Heart left ventricle (tissue), 13 donors: ENCODE measurements at regions not wholly inside any gene's neighbourhood (a gene's known extent, or its start where the extent isn't known, plus 50 kb on each side); places are given as distances from the start of the nearest gene placed in this dataset.

Experiments
- CTCF ChIP-seq, 12 donors: fragments of 200-600 bp; sonication (generic) in 4 of 12; IDR thresholded peaks; one replicate each; pipeline versions ENCODE4 v1.5.0 to v1.8.0; 2018 to 2022; ENCODE audit warnings: antibody characterized with exemption in 12 of 12, mild to moderate bottlenecking in 5 of 12
- POLR2A ChIP-seq, 2 donors: fragments of 450-650 bp; IDR thresholded peaks; one replicate each; pipeline ENCODE4 v1.6.1; 2017; ENCODE audit warnings: antibody characterized with exemption in 2 of 2, mild to moderate bottlenecking in 2 of 2, moderate library complexity in 2 of 2
- donor health status: ischemic (EF 13 %, LVEDD 7.1; RV severe dilation, severe dysfunction).
- donor health status: DM: no; HTN: yes; CAD: no.
- donor health status: DM: no; HTN: no; CAD: no.
- donor health status: ischemic (EF 25% LVEDD 6.9; RV normal size, moderate dysfunction).
- donor health status: ischemic (EF 25% LVEDD 5.7; RV mildly dilated, moderate dysfunction).
- donor health status: ischemic (EF 35%, LVEDD 5.7; RV mildly dilated, moderate dysfunction).
- donor health status: nonischemic (EF 11% LVEDD 7.7; RV severe dilation, severe dysfunction).
- donor health status: DM: yes; HTN: yes; CAD: no.
- donor health status: PGD.
- donor health status: ischemic (EF 29% LVEDD 5.4; RV normal size, mild dysfunction).
- donor health status: nonischemic (EF 23%, LVEDD 6.1; RV moderate dilation, normal function).

DNA sequence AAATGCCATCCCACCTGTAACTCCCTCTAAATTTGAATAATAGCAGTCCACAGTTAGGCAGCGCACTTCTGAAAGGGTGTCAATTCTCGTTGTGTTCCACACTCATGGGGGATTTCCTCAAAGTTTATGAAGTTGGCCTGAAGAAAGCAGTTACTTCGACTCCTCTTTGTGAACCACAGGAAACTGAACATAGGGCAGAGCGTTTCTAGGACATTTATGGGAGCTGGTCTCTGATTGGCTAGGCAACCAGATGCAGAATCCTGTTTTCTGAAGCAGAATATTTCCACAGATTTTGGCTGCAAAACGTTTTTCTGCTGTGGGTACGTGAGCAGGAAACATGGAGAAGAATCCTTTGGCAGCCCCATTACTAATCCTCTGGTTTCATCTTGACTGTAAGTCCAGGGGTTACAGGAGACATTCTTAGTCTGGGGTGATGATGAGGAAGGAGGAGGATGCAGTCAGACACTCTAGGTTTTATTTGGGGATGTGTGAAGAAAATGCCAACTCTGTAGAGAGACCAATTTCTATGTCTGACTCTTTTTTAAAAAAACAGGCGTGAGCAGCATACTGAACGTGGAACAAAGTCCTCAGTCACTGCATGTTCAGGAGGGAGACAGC lies 431.5 kb upstream of the OR4E1 start:
- TF ChIP-seq CTCF (IDR thresholded peaks at IDR 0.05), result no peak
- TF ChIP-seq POLR2A (IDR thresholded peaks at IDR 0.05), result no peak
